Thyroid gland (tissue), 4 donors: ENCODE measurements at regions not wholly inside any gene's neighbourhood (a gene's known extent, or its start where the extent isn't known, plus 50 kb on each side); places are given as distances from the start of the nearest gene placed in this dataset.

Experiments used
- DNase-seq, 2 donors: peaks; one replicate each; pipeline ENCODE4 v3.0.0-alpha.2; 2019
- H3K27ac ChIP-seq, 3 donors: fragments of 200-600 bp; sonication (generic); 1 replicate in 2 of 3; 2 replicates in 1 of 3; pipeline ENCODE4 v1.5.1; 2016 to 2019; ENCODE audit warnings: mild to moderate bottlenecking in 1 of 3, moderate library complexity in 1 of 3
- H3K27me3 ChIP-seq: fragments of 200-600 bp; sonication (generic); one replicate; pipeline ENCODE4 v1.5.1; 2019
- H3K36me3 ChIP-seq, 2 donors: fragments of 200-600 bp; sonication (generic); one replicate each; pipeline ENCODE4 v1.5.1; 2016 to 2019
- H3K4me1 ChIP-seq, 2 donors: fragments of 200-600 bp; sonication (generic); one replicate each; pipeline ENCODE4 v1.5.1; 2017 to 2019
- H3K4me3 ChIP-seq, 3 donors: fragments of 200-600 bp; sonication (generic); replicated peaks in 1 of 3; 1 replicate in 2 of 3; 2 replicates in 1 of 3; pipeline ENCODE4 v1.5.1; 2016; ENCODE audit warnings: mild to moderate bottlenecking in 1 of 3
- H3K9me3 ChIP-seq: fragments of 200-600 bp; sonication (generic); one replicate; pipeline ENCODE4 v1.5.1; 2017
- POLR2A ChIP-seq, 2 donors: fragments of 450-650 bp; IDR thresholded peaks; one replicate each; pipeline ENCODE4 v1.6.1; 2017; ENCODE audit warnings: antibody characterized with exemption in 2 of 2, mild to moderate bottlenecking in 2 of 2, moderate library complexity in 1 of 2
- WGBS, 2 donors: methylation state at CpG; one replicate each; pipeline ENCODE4 v1.1.5; 2017; 5-methylcytosine and 5-hydroxymethylcytosine counted together
- intact Hi-C: fragments of 100-400 bp; cut with DNase I; formaldehyde crosslinking; loops from one replicate; pipeline ENCODE4 v1.15.1; 2023
- TF ChIP-seq, protein P1 (sequence below), 6 experiments: fragments of 200-600 bp in 3 of 6; fragments of 450-650 bp in 3 of 6; sonication (generic) in 3 of 6; IDR thresholded peaks; one replicate each; pipeline ENCODE4 v1.5.1; 2016 to 2019; ENCODE audit warnings: antibody characterized with exemption in 6 of 6, mild to moderate bottlenecking in 2 of 6, inconsistent platforms in 1 of 6, moderate library complexity in 1 of 6

DNA sequence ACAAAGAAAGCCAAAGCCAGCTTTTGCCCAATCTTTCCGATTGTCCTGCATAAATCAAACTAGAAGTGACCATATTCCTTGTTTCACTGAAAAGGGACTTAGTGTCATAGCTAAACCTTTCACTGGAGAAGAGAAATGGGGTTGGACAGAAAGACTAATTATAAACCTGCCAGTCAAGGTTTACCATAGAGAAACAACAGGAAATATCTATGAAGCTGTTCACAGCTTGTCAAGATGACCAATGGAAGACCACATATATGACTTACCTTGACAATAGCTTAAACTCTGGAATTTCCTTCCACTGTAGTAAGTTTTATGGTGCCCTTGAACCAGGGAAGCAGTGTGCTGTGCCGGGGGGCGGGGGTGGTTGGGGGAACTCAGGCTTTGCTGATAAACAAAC is 107.7 kb upstream of the PHACTR1 start:
- H3K4me1 ChIP-seq, result no peaks in the 10 kb centered on the region
- intact Hi-C loops, result no loop called here
- 76 to 80% methylated on average over 3 of the region's 3 CpGs for WGBS, 2 donors
- H3K4me3 ChIP-seq, result no peak overlapping the region
- H3K36me3 ChIP-seq, result no peaks in the 10 kb centered on the region
- H3K9me3 ChIP-seq, result no peaks in the 10 kb centered on the region
- no peak for DNase-seq
- TF ChIP-seq, protein P1, sequence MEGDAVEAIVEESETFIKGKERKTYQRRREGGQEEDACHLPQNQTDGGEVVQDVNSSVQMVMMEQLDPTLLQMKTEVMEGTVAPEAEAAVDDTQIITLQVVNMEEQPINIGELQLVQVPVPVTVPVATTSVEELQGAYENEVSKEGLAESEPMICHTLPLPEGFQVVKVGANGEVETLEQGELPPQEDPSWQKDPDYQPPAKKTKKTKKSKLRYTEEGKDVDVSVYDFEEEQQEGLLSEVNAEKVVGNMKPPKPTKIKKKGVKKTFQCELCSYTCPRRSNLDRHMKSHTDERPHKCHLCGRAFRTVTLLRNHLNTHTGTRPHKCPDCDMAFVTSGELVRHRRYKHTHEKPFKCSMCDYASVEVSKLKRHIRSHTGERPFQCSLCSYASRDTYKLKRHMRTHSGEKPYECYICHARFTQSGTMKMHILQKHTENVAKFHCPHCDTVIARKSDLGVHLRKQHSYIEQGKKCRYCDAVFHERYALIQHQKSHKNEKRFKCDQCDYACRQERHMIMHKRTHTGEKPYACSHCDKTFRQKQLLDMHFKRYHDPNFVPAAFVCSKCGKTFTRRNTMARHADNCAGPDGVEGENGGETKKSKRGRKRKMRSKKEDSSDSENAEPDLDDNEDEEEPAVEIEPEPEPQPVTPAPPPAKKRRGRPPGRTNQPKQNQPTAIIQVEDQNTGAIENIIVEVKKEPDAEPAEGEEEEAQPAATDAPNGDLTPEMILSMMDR (IDR thresholded peaks at IDR 0.05), result no peak
- no peak for TF ChIP-seq POLR2A (IDR thresholded peaks at IDR 0.05)
- H3K27ac ChIP-seq, result no peak overlapping the region
- no peaks in the 10 kb centered on the region for H3K27me3 ChIP-seq

DNA sequence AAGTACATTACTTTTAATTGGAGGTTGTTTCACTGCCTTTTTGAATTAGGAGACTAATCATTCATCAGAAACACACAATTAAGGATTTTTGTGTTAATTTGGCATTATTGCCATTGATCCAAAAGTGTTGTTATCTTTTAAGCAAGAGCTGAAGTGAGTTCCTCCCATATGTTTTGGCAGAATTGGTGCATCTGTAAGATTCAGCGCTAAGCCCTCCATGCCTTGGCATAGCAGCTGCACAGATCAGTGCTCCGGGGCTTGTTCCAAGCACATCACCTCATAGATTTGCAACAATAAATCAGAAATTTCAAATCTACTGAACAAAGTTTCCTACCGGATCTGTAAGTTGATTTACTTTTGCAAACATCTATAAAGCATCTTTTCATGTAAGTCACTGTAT is 106.8 kb upstream of the PHACTR1 start:
- intact Hi-C loops, result no loop called here
- H3K9me3 ChIP-seq, result no peaks in the 10 kb centered on the region
- no peaks in the 10 kb centered on the region for H3K4me1 ChIP-seq
- no peak for DNase-seq
- no peaks in the 10 kb centered on the region for H3K36me3 ChIP-seq
- no peaks in the 10 kb centered on the region for H3K27me3 ChIP-seq
- TF ChIP-seq, protein P1 (IDR thresholded peaks at IDR 0.05), result no peak
- no peak for TF ChIP-seq POLR2A (IDR thresholded peaks at IDR 0.05)
- no peak overlapping the region for H3K4me3 ChIP-seq
- no peak overlapping the region for H3K27ac ChIP-seq
- 88 to 92% methylated on average over 3 of the region's 3 CpGs for whole genome bisulfite sequencing, 2 donors

DNA sequence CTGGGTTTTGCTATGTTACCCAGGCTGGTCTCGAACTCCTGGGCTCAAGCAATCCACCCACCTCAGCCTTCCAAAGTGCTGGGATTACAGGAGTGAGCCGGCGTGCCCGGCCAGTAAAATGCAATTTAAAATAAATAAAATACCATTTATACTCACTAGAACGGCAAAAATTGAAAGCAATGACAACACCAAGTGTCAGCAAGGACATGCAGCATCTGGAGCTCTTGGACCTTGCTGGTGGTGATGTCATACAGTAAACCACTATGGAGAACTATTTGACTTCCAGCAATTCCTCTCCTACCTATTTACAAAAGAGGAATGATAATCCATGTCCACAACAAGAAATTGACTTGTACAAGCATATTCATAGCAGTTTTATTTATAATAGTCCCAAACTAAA is 105.7 kb upstream of the PHACTR1 start:
- Histone ChIP-seq H3K36me3 (no peaks in the 10 kb centered on the region), H3K4me3 (no peak overlapping the region), H3K4me1 (no peaks in the 10 kb centered on the region), H3K27ac (no peak overlapping the region), H3K9me3 (no peaks in the 10 kb centered on the region), H3K27me3 (no peaks in the 10 kb centered on the region)
- WGBS, 2 donors, result 84 to 87% methylated on average over 5 of the region's 5 CpGs
- no peak for DNase-seq
- intact Hi-C loops, result no loop called here
- no peak for TF ChIP-seq POLR2A (IDR thresholded peaks at IDR 0.05)
- TF ChIP-seq, protein P1 (IDR thresholded peaks at IDR 0.05), result no peak

DNA sequence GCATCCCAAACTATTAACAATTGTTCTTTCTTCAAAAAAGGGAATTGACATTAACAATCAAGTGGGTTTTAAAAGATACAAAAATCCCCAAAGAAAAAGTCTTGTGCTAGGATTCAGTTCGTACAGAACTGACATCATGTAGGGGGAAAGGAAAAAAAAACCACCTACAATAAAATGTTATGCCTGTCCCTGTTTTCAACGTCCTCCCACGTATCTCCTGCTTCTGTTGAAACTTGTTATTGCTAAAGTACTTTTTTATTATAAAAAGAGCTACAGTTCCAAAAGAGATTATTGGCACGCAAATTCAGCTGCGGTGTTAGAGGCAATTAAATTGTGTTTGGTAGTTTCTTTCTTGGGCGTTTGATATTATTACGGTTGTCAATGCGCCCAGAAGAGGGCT is 102.8 kb upstream of the PHACTR1 start:
- Histone ChIP-seq H3K4me3 (no peak overlapping the region), H3K27ac (no peak overlapping the region), H3K9me3 (no peaks in the 10 kb centered on the region), H3K27me3 (no peaks in the 10 kb centered on the region), H3K36me3 (no peaks in the 10 kb centered on the region), H3K4me1 (no peaks in the 10 kb centered on the region)
- 76 to 80% methylated on average over 8 of the region's 8 CpGs for WGBS, 2 donors
- TF ChIP-seq, protein P1 (IDR thresholded peaks at IDR 0.05), result no peak
- TF ChIP-seq POLR2A (IDR thresholded peaks at IDR 0.05), result no peak
- DNase-seq, result no peak
- intact Hi-C loops, result no loop called here

DNA sequence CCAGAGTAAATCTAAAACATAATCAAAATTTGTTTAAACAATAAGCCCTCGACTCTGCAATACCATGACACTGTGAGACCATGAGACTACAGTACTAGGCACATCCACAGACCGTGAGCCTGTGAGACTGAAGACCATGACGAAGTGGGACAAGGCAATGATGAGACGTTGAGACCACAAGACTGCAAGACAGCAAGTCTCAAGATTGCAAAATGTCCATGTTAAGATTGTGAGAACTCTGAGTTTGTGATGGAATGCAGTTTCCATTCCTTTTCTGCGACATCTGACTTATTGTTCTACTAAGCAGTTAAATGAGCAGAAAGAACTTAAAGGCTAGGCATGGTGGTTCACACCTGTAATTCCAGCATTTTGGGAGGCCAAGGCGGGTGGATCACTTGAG is 102.1 kb upstream of the PHACTR1 start:
- no peak for TF ChIP-seq POLR2A (IDR thresholded peaks at IDR 0.05)
- TF ChIP-seq, protein P1 (IDR thresholded peaks at IDR 0.05), result no peak
- H3K27me3 ChIP-seq, result no peaks in the 10 kb centered on the region
- DNase-seq, result no peak
- no peaks in the 10 kb centered on the region for H3K9me3 ChIP-seq
- H3K4me1 ChIP-seq, result no peaks in the 10 kb centered on the region
- H3K4me3 ChIP-seq, result no peak overlapping the region
- intact Hi-C loops, result no loop called here
- H3K27ac ChIP-seq, result no peak overlapping the region
- 89 to 90% methylated on average over 6 of the region's 6 CpGs for WGBS, 2 donors
- no peaks in the 10 kb centered on the region for H3K36me3 ChIP-seq
